ENCODE measurements at regions not wholly inside any gene's neighbourhood (a gene's known extent, or its start where the extent isn't known, plus 50 kb on each side); places are given as distances from the start of the nearest gene placed in this dataset.

DNA sequence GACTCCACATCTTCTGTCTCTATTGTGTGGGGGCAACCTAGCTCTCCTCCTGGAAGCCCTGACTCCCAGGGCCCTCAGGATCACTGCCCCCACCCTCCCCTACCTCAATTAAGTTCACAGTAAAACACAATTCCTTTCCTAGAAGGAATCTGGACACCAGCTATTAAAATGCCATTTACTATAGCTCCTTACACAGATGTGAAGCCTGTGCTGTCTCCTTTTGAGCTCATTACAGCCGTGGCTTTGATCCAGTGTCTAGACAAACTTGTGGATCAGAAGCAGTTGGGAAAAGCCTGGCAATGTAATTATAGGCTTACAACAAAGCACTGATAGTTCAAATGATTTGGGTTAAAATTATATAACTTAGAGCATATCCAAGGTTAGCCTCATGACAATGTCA lies 107.0 kb upstream of the SMIM23 start:
- TF ChIP-seq EZH2phosphoT487 (IDR thresholded peaks at IDR 0.05; ENCODE audit: low read depth), result no peak
- TF ChIP-seq, protein P1, sequence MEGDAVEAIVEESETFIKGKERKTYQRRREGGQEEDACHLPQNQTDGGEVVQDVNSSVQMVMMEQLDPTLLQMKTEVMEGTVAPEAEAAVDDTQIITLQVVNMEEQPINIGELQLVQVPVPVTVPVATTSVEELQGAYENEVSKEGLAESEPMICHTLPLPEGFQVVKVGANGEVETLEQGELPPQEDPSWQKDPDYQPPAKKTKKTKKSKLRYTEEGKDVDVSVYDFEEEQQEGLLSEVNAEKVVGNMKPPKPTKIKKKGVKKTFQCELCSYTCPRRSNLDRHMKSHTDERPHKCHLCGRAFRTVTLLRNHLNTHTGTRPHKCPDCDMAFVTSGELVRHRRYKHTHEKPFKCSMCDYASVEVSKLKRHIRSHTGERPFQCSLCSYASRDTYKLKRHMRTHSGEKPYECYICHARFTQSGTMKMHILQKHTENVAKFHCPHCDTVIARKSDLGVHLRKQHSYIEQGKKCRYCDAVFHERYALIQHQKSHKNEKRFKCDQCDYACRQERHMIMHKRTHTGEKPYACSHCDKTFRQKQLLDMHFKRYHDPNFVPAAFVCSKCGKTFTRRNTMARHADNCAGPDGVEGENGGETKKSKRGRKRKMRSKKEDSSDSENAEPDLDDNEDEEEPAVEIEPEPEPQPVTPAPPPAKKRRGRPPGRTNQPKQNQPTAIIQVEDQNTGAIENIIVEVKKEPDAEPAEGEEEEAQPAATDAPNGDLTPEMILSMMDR (IDR thresholded peaks at IDR 0.05; ENCODE audit: low read depth, low read length), result no peak
